GM21723 (cell line): ENCODE measurements at regions not wholly inside any gene's neighbourhood (a gene's known extent, or its start where the extent isn't known, plus 50 kb on each side); places are given as distances from the start of the nearest gene placed in this dataset.
"Not testable (repeated sequence)": the region's sequence is repeated elsewhere in the genome, so short reads cannot be mapped to it uniquely, and the experiment has no call there.

Experiments
- ATAC-seq: cut with Tn5 transposase; IDR thresholded peaks from one replicate; pipeline ENCODE4 v1.9.1; 2021; ENCODE audit warnings: mild to moderate bottlenecking, moderate library complexity; ENCODE audit not compliant: unreplicated experiment

GRCh38 chr2:75432761-75433361 lies 127.9 kb downstream of the EVA1A start:
- ATAC-seq = peak; percentile 87

GRCh38 chr2:75431763-75432162 lies 129.0 kb downstream of the EVA1A start:
- peak; percentile 65 for ATAC-seq

GRCh38 chr2:75431276-75431675 lies 129.5 kb downstream of the EVA1A start:
- no peak for ATAC-seq

GRCh38 chr2:75430449-75430848 lies 130.3 kb downstream of the EVA1A start:
- ATAC-seq = not testable (repeated sequence)

GRCh38 chr2:75428646-75429443 lies 131.9 kb downstream of the EVA1A start:
- no peak for ATAC-seq

- ATAC-seq = no peak
Observed at GRCh38 chr2:75428060-75428459, 132.7 kb downstream of the EVA1A start.

- no peak for ATAC-seq
Observed at GRCh38 chr2:75424936-75425619, 135.7 kb downstream of the EVA1A start.

- no peak for ATAC-seq
Observed at GRCh38 chr2:75421986-75422385, 138.8 kb downstream of the EVA1A start.

- peak; percentile 83 for ATAC-seq
Observed at GRCh38 chr2:75416420-75417342, 144.1 kb downstream of the EVA1A start.

GRCh38 chr2:75415731-75416130 lies 145.0 kb downstream of the EVA1A start:
- ATAC-seq = no peak

GRCh38 chr2:75415111-75415626 lies 145.6 kb downstream of the EVA1A start:
- no peak for ATAC-seq

- no peak for ATAC-seq
Observed at GRCh38 chr2:75411574-75411973, 149.2 kb downstream of the EVA1A start.

GRCh38 chr2:75410702-75411101 lies 150.0 kb downstream of the EVA1A start:
- no peak for ATAC-seq

GRCh38 chr2:75408771-75409170 lies 152.0 kb downstream of the EVA1A start:
- ATAC-seq = no peak

- no peak for ATAC-seq
Observed at GRCh38 chr2:75407038-75407530, 153.7 kb downstream of the EVA1A start.

- ATAC-seq = no peak
Observed at GRCh38 chr2:75406131-75406581, 154.6 kb downstream of the EVA1A start.

GRCh38 chr2:75405000-75405399 lies 155.7 kb downstream of the EVA1A start:
- ATAC-seq = no peak

GRCh38 chr2:75403991-75404428 lies 156.7 kb downstream of the EVA1A start:
- peak; percentile 87 for ATAC-seq

GRCh38 chr2:75396314-75396713 lies 164.4 kb downstream of the EVA1A start:
- ATAC-seq = no peak

- not testable (repeated sequence) for ATAC-seq
Observed at GRCh38 chr2:75394764-75395163, 166.0 kb downstream of the EVA1A start.
